HepG2 (cell line): ENCODE measurements at regions not wholly inside any gene's neighbourhood (a gene's known extent, or its start where the extent isn't known, plus 50 kb on each side); places are given as distances from the start of the nearest gene placed in this dataset.

Experiments used
- ATAC-seq: fragments of 200-7000 bp; cut with Tn5 transposase; 3 replicates; pipeline ENCODE4 v1.9.1; 2020; ENCODE audit warnings: mild to moderate bottlenecking, moderate library complexity
- BruUV-seq: library from RNA; stranded (reverse); fragments of 400-500 nt; replicated peaks from 2 replicates; lab custom pipeline; 2021; lab: Mats Ljungman, UMichigan
- CTCF ChIA-PET: fragments of 300-600 bp; formaldehyde crosslinking; extraction: SDS; loops from one replicate; lab custom pipeline; 2021; ENCODE audit warnings: low total read pairs, inconsistent platforms, low intra/inter-chr PET ratio; lab: Yijun Ruan, JAX
- POLR2A ChIA-PET: fragments of 350-600 bp; sonication (Branson Sonifier 250); formaldehyde crosslinking; loops from one replicate; lab custom pipeline; 2020; ENCODE audit warnings: antibody characterized with exemption, inconsistent platforms; lab: Yijun Ruan, JAX
- DNase-seq: peaks from one replicate; pipeline ENCODE4 v3.0.0-alpha.2; 2015; ENCODE audit warnings: low spot score
- FAIRE-seq: peaks from 3 replicates; lab custom pipeline; 2011; peaks lifted over from hg19 to GRCh38; lab: Jason Lieb, UNC
- H2AFZ ChIP-seq: one replicate; pipeline ENCODE4 v1.6.1; 2011; ENCODE audit warnings: low read length, inconsistent platforms
- H3K27ac ChIP-seq: fragments of 300-600 bp; 3 replicates; pipeline ENCODE4 v1.8.0; 2011; ENCODE audit warnings: mixed run types, mild to moderate bottlenecking, mixed read lengths, low read length, inconsistent platforms; ENCODE audit not compliant: insufficient read depth; ENCODE audit errors: extremely low read length
- H3K27me3 ChIP-seq, 2 experiments: fragments of 200-600 bp in 1 of 2; 2 replicates in 1 of 2; 3 replicates in 1 of 2; pipeline versions ENCODE4 v1.6.0 to v1.8.0; 2011; ENCODE audit warnings: low read length in 2 of 2, mild to moderate bottlenecking in 2 of 2, moderate library complexity in 2 of 2, inconsistent platforms in 1 of 2; ENCODE audit not compliant: insufficient read depth in 2 of 2, control insufficient read depth in 1 of 2
- H3K36me3 ChIP-seq, 2 experiments: fragments of 200-600 bp in 1 of 2; replicated peaks in 1 of 2; 2 replicates in 1 of 2; 3 replicates in 1 of 2; pipeline versions ENCODE4 v1.5.1 to v1.8.0; 2011; ENCODE audit warnings: low read length in 2 of 2, inconsistent platforms in 1 of 2; ENCODE audit not compliant: insufficient read depth in 2 of 2, control insufficient read depth in 1 of 2
- H3K4me1 ChIP-seq: 2 replicates; pipeline ENCODE4 v1.5.1; 2012; ENCODE audit warnings: low read length, inconsistent platforms; ENCODE audit not compliant: insufficient read depth
- H3K4me2 ChIP-seq: 2 replicates; pipeline ENCODE4 v1.6.0; 2011; ENCODE audit warnings: low read depth, low read length, inconsistent platforms
- H3K4me3 ChIP-seq, 3 experiments: fragments of 200-600 bp in 1 of 3; sonication (generic), shearing (Covaris generic) in 1 of 3; replicated peaks in 1 of 3; 2 replicates each; pipeline ENCODE4 v1.5.1; 2011 to 2016; ENCODE audit warnings: low read length in 3 of 3, inconsistent platforms in 2 of 3, low read depth in 2 of 3, mild to moderate bottlenecking in 2 of 3, control low read depth in 1 of 3, mixed read lengths in 1 of 3; ENCODE audit not compliant: insufficient read depth in 1 of 3
- H3K79me2 ChIP-seq: one replicate; pipeline ENCODE4 v1.6.1; 2011; ENCODE audit warnings: low read length, inconsistent platforms; ENCODE audit not compliant: insufficient read depth
- H3K9ac ChIP-seq: 2 replicates; pipeline ENCODE4 v1.6.0; 2011; ENCODE audit warnings: mild to moderate bottlenecking, low read depth, low read length, inconsistent platforms; ENCODE audit not compliant: insufficient read depth
- H3K9me3 ChIP-seq: 2 replicates; pipeline ENCODE4 v1.5.1; 2012; ENCODE audit warnings: mild to moderate bottlenecking, low read length
- H4K20me1 ChIP-seq: 2 replicates; pipeline ENCODE4 v1.6.0; 2011; ENCODE audit warnings: inconsistent platforms, mild to moderate bottlenecking, low read length, moderate library complexity; ENCODE audit not compliant: insufficient read depth
- CEBPB ChIP-seq: IDR thresholded peaks from 2 replicates; pipeline ENCODE4 v1.6.1; 2011; ENCODE audit warnings: low read depth, low read length, improper control_type of control experiment, borderline replicate concordance
- CENPT ChIP-seq: sonication (generic); formaldehyde crosslinking; IDR thresholded peaks from 2 replicates; pipeline ENCODE4 v1.8.0; 2022; ENCODE audit warnings: low read depth, mild to moderate bottlenecking, moderate library complexity, missing genetic modification reagents
- CREB1 ChIP-seq, 2 experiments: fragments of 450-650 bp in 1 of 2; IDR thresholded peaks; 2 replicates each; pipeline ENCODE4 v1.6.1; 2016 to 2017; ENCODE audit warnings: control low read depth in 1 of 2, mild to moderate bottlenecking in 1 of 2, missing compliant biosample characterization in 1 of 2, missing genetic modification characterization in 1 of 2
- CREM ChIP-seq, 2 experiments: sonication (generic) in 1 of 2; formaldehyde crosslinking in 1 of 2; IDR thresholded peaks; 2 replicates each; pipeline versions ENCODE4 v1.4.0 to v1.6.1; 2016 to 2020; ENCODE audit warnings: antibody characterized with exemption in 1 of 2, mild to moderate bottlenecking in 1 of 2, missing genetic modification reagents in 1 of 2
- HNF4A ChIP-seq: sonication (generic); formaldehyde crosslinking; IDR thresholded peaks from 2 replicates; pipeline ENCODE4 v1.4.0; 2020; ENCODE audit warnings: missing genetic modification reagents
- HNRNPUL1 ChIP-seq: fragments of 200-400 bp; formaldehyde crosslinking; IDR thresholded peaks from 2 replicates; pipeline ENCODE4 v1.6.1; 2017; ENCODE audit warnings: low read depth, mild to moderate bottlenecking, low read length, moderate library complexity
- MXI1 ChIP-seq: IDR thresholded peaks from 3 replicates; pipeline ENCODE4 v1.6.1; 2012; ENCODE audit warnings: low read depth, low read length, inconsistent platforms, borderline replicate concordance
- NFIB ChIP-seq: sonication (generic); formaldehyde crosslinking; IDR thresholded peaks from 2 replicates; pipeline ENCODE4 v1.9.0; 2021; ENCODE audit warnings: missing genetic modification reagents, mild to moderate bottlenecking, borderline replicate concordance
- PRDM15 ChIP-seq: sonication (generic); formaldehyde crosslinking; IDR thresholded peaks from 2 replicates; pipeline ENCODE4 v1.4.0; 2020; ENCODE audit warnings: missing genetic modification reagents
- TSC22D2 ChIP-seq: sonication (generic); formaldehyde crosslinking; IDR thresholded peaks from 2 replicates; pipeline ENCODE4 v1.5.1; 2020; ENCODE audit warnings: missing genetic modification reagents, mild to moderate bottlenecking, borderline replicate concordance
- ZNF326 ChIP-seq: sonication (generic); formaldehyde crosslinking; IDR thresholded peaks from 2 replicates; pipeline ENCODE4 v1.4.0; 2020; ENCODE audit warnings: missing genetic modification reagents, borderline replicate concordance
- ZNF460 ChIP-seq: sonication (generic); formaldehyde crosslinking; IDR thresholded peaks from 2 replicates; pipeline ENCODE4 v1.5.1; 2020; ENCODE audit warnings: missing genetic modification reagents, mild to moderate bottlenecking, borderline replicate concordance
- ZNF569 ChIP-seq: sonication (generic); formaldehyde crosslinking; IDR thresholded peaks from 2 replicates; pipeline ENCODE4 v1.5.0; 2020; ENCODE audit warnings: mild to moderate bottlenecking, missing genetic modification reagents, moderate library complexity, borderline replicate concordance
- ZNF687 ChIP-seq: sonication (generic); formaldehyde crosslinking; IDR thresholded peaks from 2 replicates; pipeline ENCODE4 v1.5.1; 2020; ENCODE audit warnings: mild to moderate bottlenecking, missing genetic modification reagents, moderate library complexity
- WGBS: methylation state at CpG from one replicate; pipeline ENCODE4 v1.1.6; 2017; ENCODE audit warnings: low lambda C conversion rate; 5-methylcytosine and 5-hydroxymethylcytosine counted together
- in situ Hi-C: cut with HindIII; loops from 2 replicates; pipeline ENCODE4 v1.10.0; 2017; ENCODE audit warnings: low pct_unique_long_range_greater_than_20kb; ENCODE audit not compliant: extremely low pct_ligation_motif_present
- intact Hi-C: fragments of 100-400 bp; cut with micrococcal nuclease; formaldehyde crosslinking; loops from one replicate; pipeline ENCODE4 v1.10.0; 2022; ENCODE audit not compliant: unreplicated experiment

- TF ChIP-seq HNF4A (CRISPR knock-in tag) (no peak), CREB1 (IDR thresholded peaks at IDR 0.05) (no peak), CREB1 (CRISPR knock-in tag; IDR thresholded peaks at IDR 0.05) (no peak), ZNF569 (CRISPR knock-in tag) (no peak), TSC22D2 (CRISPR knock-in tag) (no peak), MXI1 (no peak), ZNF687 (CRISPR knock-in tag) (no peak), ZNF460 (CRISPR knock-in tag) (no peak)
Observed at GRCh38 chr1:5408401-5408800, 583.8 kb downstream of the NPHP4 start (continued).

DNA sequence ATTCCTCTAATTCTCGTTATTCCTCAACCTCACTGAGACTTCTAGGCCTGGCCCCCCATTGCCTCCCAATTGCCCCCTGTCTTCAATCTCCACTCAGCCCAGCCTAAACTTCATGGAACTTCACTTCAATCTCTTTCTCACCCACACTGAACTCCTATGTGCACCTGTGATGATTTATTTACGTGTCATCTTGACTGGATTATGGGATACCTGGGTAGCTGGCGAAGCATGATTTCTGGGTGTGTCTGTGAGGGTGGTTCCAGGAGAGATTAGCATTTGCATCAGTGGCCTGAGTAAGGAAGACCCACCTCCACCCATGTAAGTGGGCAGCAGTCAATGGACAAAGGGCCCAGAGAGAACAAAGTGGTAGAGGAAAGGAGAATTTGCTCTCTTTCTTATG, 587.0 kb downstream of the NPHP4 start:
- 1% methylated on average over 3 of the region's 3 CpGs for WGBS
- ChIA-PET CTCF (no interaction called here), POLR2A (no interaction called here)
- intact Hi-C loops = no loop called here
- no peaks in the 10 kb centered on the region for H3K4me1 ChIP-seq
- no peaks in the 10 kb centered on the region for H3K79me2 ChIP-seq
- H3K27me3 ChIP-seq = no peaks in the 10 kb centered on the region
- no peaks in the 10 kb centered on the region for H4K20me1 ChIP-seq
- no peak overlapping the region for H3K9ac ChIP-seq
- no peak overlapping the region for H3K4me2 ChIP-seq
- H2AFZ ChIP-seq = no peak overlapping the region
- no peaks in the 10 kb centered on the region for H3K36me3 ChIP-seq
- H3K9me3 ChIP-seq = no peaks in the 10 kb centered on the region; the same call in 1 of the 2 replicates
- DNase-seq (no peak), ATAC-seq (no peak), FAIRE-seq (no peak)
- no peak overlapping the region for H3K27ac ChIP-seq
- no peak overlapping the region for H3K4me3 ChIP-seq
- BruUV-seq = no TSS peak
- in situ Hi-C loops = no loop called here
- TF ChIP-seq HNRNPUL1 = no peak
- no peak for TF ChIP-seq NFIB (CRISPR knock-in tag)
- TF ChIP-seq ZNF326 (CRISPR knock-in tag) = no peak
- no peak for TF ChIP-seq CENPT (CRISPR knock-in tag)
- no peak for TF ChIP-seq PRDM15 (CRISPR knock-in tag)
- no peak for TF ChIP-seq CREM (IDR thresholded peaks at IDR 0.05)
- TF ChIP-seq CREM (CRISPR knock-in tag; IDR thresholded peaks at IDR 0.05) = no peak
- TF ChIP-seq CEBPB = no peak
